ENCODE measurements at regions not wholly inside any gene's neighbourhood (a gene's known extent, or its start where the extent isn't known, plus 50 kb on each side); places are given as distances from the start of the nearest gene placed in this dataset.

GRCh38 chr7:115123441-115123840 lies 201.5 kb downstream of the MDFIC start:
- no peak overlapping the region for H3K4me3 ChIP-seq (ENCODE audit: low read depth, low read length)
- DNase-seq (ENCODE audit: low read depth, low spot score): no peak
- TF ChIP-seq, protein P1, sequence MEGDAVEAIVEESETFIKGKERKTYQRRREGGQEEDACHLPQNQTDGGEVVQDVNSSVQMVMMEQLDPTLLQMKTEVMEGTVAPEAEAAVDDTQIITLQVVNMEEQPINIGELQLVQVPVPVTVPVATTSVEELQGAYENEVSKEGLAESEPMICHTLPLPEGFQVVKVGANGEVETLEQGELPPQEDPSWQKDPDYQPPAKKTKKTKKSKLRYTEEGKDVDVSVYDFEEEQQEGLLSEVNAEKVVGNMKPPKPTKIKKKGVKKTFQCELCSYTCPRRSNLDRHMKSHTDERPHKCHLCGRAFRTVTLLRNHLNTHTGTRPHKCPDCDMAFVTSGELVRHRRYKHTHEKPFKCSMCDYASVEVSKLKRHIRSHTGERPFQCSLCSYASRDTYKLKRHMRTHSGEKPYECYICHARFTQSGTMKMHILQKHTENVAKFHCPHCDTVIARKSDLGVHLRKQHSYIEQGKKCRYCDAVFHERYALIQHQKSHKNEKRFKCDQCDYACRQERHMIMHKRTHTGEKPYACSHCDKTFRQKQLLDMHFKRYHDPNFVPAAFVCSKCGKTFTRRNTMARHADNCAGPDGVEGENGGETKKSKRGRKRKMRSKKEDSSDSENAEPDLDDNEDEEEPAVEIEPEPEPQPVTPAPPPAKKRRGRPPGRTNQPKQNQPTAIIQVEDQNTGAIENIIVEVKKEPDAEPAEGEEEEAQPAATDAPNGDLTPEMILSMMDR (IDR thresholded peaks at IDR 0.05; ENCODE audit: insufficient read depth, low read length, missing control alignments): no peak
- POLR2A ChIA-PET: no interaction called here
- CTCF ChIA-PET: no interaction called here

DNA sequence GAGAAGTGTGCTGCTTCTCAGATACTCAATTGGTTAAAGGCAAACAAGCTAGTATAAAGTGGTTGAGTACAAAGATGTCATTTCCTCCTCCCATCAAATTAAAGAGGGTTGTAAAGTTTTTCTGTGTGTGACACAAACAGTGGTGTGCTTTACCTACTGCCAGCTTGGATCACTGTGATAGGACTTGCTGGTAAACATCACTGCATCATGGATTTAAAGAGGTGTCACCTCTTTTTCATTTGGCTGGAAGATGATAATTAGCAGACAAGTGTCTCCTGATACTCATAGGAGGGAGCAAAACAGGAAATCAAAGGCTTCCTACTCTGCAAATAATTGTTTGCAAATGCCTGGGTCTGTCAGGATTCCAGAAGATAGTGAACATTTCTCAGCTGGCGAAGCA lies 200.5 kb downstream of the MDFIC start:
- no peak overlapping the region for H3K4me3 ChIP-seq (ENCODE audit: low read depth, low read length)
- CTCF ChIA-PET: interaction anchor here (1.5 kb wide), 1 partner anchor 257 kb away, joined by 3 read pairs; no protein-coding TSS in a partner anchor
- TF ChIP-seq, protein P1 (IDR thresholded peaks at IDR 0.05; ENCODE audit: insufficient read depth, low read length, missing control alignments): no peak
- no peak for DNase-seq (ENCODE audit: low read depth, low spot score)
- POLR2A ChIA-PET: no interaction called here

GRCh38 chr7:115117748-115118147 lies 195.9 kb downstream of the MDFIC start:
- TF ChIP-seq, protein P1 (IDR thresholded peaks at IDR 0.05; ENCODE audit: insufficient read depth, low read length, missing control alignments): no peak
- no peak for DNase-seq (ENCODE audit: low read depth, low spot score)
- POLR2A ChIA-PET: no interaction called here
- no peak overlapping the region for H3K4me3 ChIP-seq (ENCODE audit: low read depth, low read length)
- CTCF ChIA-PET: no interaction called here

DNA sequence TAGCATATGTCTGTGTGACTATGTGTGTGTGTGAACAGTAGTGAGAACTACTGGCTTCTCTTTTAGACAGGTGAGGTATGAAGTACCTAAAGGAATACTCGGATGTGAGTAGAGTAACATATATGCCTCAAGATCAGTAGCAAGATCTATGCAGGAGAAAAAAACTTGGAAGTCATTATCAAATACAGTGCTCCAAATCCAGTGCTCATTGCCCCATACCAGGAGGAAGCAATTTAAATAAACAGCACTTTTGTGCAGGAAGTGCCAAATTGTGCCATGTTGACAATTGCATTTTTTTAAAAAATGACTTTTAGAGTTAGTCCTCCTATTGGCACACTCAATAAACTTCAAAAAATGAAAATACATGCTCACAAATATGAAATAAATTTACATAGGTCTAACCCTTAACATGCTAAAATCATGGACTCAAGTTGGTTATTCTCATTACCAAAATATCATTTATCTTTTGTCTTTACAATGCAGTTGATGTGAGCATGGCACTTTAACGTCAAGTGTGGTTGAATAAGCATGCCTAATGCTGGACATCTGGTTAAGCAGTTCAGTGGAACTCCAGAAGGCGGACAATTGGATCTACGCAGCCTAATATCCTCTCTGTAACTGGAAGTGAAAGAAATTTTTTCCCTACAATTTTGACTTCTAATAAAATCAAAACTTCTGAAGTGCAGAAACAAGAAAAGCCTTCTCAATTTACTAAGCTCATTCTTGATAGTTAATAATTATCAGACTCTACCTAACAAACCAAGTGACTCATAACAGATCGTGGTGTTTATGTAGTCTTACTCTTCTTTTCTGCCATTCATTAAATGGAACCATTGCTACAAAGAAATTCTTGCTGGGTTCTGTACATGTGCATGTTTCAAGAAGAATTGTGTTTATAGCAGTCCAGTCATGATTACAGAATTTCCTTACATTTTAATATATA lies 195.2 kb downstream of the MDFIC start:
- CTCF ChIA-PET: no interaction called here
- no peak overlapping the region for H3K4me3 ChIP-seq (ENCODE audit: low read depth, low read length)
- TF ChIP-seq, protein P1 (IDR thresholded peaks at IDR 0.05; ENCODE audit: insufficient read depth, low read length, missing control alignments): no peak
- DNase-seq (ENCODE audit: low read depth, low spot score): no peak
- POLR2A ChIA-PET: no interaction called here

DNA sequence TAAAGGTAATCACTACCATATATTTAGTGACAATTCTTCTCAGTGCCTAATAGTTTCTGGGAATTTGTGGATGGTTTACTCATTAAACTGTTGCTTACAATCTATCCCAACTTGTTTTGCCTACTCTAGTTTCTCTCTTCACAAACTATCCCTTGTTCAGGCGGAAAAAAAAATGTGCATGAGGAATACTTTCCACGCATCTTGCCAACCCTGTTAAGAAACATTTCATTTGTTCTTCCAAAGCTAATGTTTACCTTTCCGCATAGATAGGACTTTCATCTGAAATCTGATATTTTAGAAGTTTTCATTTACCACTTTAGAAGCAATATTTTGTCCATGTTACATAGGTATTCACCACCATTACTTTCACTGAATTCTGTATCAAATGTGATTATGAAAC lies 191.9 kb downstream of the MDFIC start:
- no peak overlapping the region for H3K4me3 ChIP-seq (ENCODE audit: low read depth, low read length)
- no peak for DNase-seq (ENCODE audit: low read depth, low spot score)
- TF ChIP-seq, protein P1 (IDR thresholded peaks at IDR 0.05; ENCODE audit: insufficient read depth, low read length, missing control alignments): no peak
- ChIA-PET CTCF (interaction anchor here (1.6 kb wide), 1 partner anchor 14 kb away, joined by 3 read pairs; no protein-coding TSS in a partner anchor), POLR2A (no interaction called here)

DNA sequence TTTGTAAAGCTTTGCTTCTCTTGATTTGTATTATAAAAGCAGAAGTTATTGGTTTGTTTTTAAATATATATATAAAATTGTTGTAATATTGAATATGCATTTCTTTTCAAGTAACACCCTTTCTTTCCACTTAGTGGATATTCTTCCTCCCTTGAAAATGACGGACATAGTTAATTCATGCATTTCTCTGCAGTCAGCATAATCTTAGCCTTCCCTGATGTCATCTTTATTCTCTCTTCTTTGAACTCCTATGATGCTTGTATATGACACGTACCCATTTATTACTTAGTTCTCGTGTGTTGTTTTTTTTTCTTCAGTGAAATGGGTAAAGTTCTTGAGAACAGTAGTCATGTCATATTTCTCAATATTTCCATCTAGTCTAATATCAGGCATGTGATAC lies 191.2 kb downstream of the MDFIC start:
- no peak overlapping the region for H3K4me3 ChIP-seq (ENCODE audit: low read depth, low read length)
- ChIA-PET CTCF (interaction anchor here (1.6 kb wide), 1 partner anchor 13 kb away, joined by 3 read pairs; no protein-coding TSS in a partner anchor), POLR2A (no interaction called here)
- TF ChIP-seq, protein P1 (IDR thresholded peaks at IDR 0.05; ENCODE audit: insufficient read depth, low read length, missing control alignments): no peak
- no peak for DNase-seq (ENCODE audit: low read depth, low spot score)
